Loucy (cell line): ENCODE measurements at regions not wholly inside any gene's neighbourhood (a gene's known extent, or its start where the extent isn't known, plus 50 kb on each side); places are given as distances from the start of the nearest gene placed in this dataset.
A peak's percentile ranks its signal among the peaks of the same experiment; 100 is the strongest.

Source experiments
- H2AFZ ChIP-seq: fragments of 200-600 bp; sonication (generic); 2 replicates; pipeline ENCODE4 v1.6.0; 2016; ENCODE audit warnings: antibody characterized with exemption, mild to moderate bottlenecking, low read length, moderate library complexity
- H3F3A ChIP-seq: fragments of 200-600 bp; 2 replicates; pipeline ENCODE4 v1.6.0; 2016; ENCODE audit warnings: antibody characterized with exemption, low read depth, mild to moderate bottlenecking
- H3K27me3 ChIP-seq: fragments of 200-600 bp; sonication (generic); 2 replicates; pipeline ENCODE4 v1.6.1; 2014; ENCODE audit warnings: low read length, mild to moderate bottlenecking; ENCODE audit not compliant: insufficient read depth, poor library complexity, severe bottlenecking
- H3K36me3 ChIP-seq: fragments of 200-600 bp; sonication (generic); 2 replicates; pipeline ENCODE4 v1.6.1; 2016; ENCODE audit warnings: low read length; ENCODE audit not compliant: insufficient read depth
- H3K4me1 ChIP-seq: fragments of 200-600 bp; sonication (generic); 2 replicates; pipeline ENCODE4 v1.5.1; 2014; ENCODE audit warnings: low read length, mild to moderate bottlenecking; ENCODE audit not compliant: insufficient read depth, poor library complexity, severe bottlenecking
- H3K4me2 ChIP-seq: fragments of 200-600 bp; sonication (generic); 2 replicates; pipeline ENCODE4 v1.6.0; 2014; ENCODE audit warnings: antibody characterized with exemption, low read length, low read depth, mild to moderate bottlenecking; ENCODE audit not compliant: poor library complexity, severe bottlenecking
- H3K4me3 ChIP-seq: fragments of 200-600 bp; sonication (generic); 2 replicates; pipeline ENCODE4 v1.5.1; 2014; ENCODE audit warnings: low read length, mild to moderate bottlenecking, mixed read lengths; ENCODE audit not compliant: poor library complexity, severe bottlenecking
- H3K79me2 ChIP-seq: fragments of 200-600 bp; sonication (generic); 2 replicates; pipeline ENCODE4 v1.6.1; 2014; ENCODE audit warnings: low read length; ENCODE audit not compliant: insufficient read depth
- H3K9ac ChIP-seq: fragments of 200-600 bp; sonication (generic); 2 replicates; pipeline ENCODE4 v1.6.0; 2014; ENCODE audit warnings: mild to moderate bottlenecking, low read depth, low read length, moderate library complexity; ENCODE audit not compliant: poor library complexity, severe bottlenecking
- H3K9me2 ChIP-seq: fragments of 200-600 bp; sonication (generic); replicated peaks from 2 replicates; pipeline ENCODE4 v1.6.1; 2016; ENCODE audit warnings: low read depth, low read length, mixed read lengths
- H3K9me3 ChIP-seq: fragments of 200-600 bp; sonication (generic); 2 replicates; pipeline ENCODE4 v1.6.1; 2014; ENCODE audit warnings: mild to moderate bottlenecking, antibody characterized with exemption, low read length, low read depth; ENCODE audit not compliant: insufficient read depth
- H4K20me1 ChIP-seq: fragments of 200-600 bp; sonication (generic); 2 replicates; pipeline ENCODE4 v1.6.0; 2014; ENCODE audit warnings: antibody characterized with exemption, low read length, mild to moderate bottlenecking; ENCODE audit not compliant: insufficient read depth, poor library complexity, severe bottlenecking
- EZH2phosphoT487 ChIP-seq: fragments of 200-600 bp; IDR thresholded peaks from 2 replicates; pipeline ENCODE4 v1.6.1; 2018; ENCODE audit warnings: antibody characterized with exemption, mild to moderate bottlenecking, moderate library complexity, borderline replicate concordance
- TF ChIP-seq, protein P1 (sequence below): fragments of 200-600 bp; sonication (generic); conservative IDR thresholded peaks from 2 replicates; pipeline ENCODE4 v1.5.1; 2014; ENCODE audit warnings: mild to moderate bottlenecking, antibody characterized with exemption, low read length

DNA sequence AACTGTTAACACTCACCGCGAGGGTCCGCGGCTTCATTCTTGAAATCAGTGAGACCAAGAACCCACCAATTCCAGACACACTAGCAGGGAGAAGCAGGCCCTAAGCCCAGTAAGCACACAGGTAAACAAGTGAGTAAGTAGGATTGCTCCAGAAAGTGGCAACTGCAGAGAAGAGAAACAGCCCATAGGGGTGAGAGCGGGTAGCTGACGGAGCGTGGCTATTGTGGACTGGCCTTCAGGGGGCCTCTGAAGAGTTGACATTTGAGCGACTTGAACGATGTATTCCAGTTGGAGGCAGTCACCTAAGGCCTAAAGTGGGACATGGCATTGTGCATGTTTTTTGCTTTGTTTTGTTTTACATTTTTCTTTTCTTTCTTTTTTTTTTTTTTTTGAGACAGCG lies 74.2 kb downstream of the TSPAN17 start:
- Histone ChIP-seq H4K20me1 (no peaks in the 10 kb centered on the region), H3K9me2 (no peaks in the 10 kb centered on the region), H3F3A (no peaks in the 10 kb centered on the region), H3K4me3 (no peak overlapping the region), H3K4me1 (peaks cover 11% of the 10 kb centered on the region), H2AFZ (no peak overlapping the region), H3K9me3 (no peaks in the 10 kb centered on the region), H3K79me2 (no peaks in the 10 kb centered on the region), H3K9ac (no peak overlapping the region), H3K27me3 (no peaks in the 10 kb centered on the region), H3K36me3 (no peaks in the 10 kb centered on the region), H3K4me2 (no peak overlapping the region)
- TF ChIP-seq EZH2phosphoT487, result no peak
- TF ChIP-seq, protein P1, sequence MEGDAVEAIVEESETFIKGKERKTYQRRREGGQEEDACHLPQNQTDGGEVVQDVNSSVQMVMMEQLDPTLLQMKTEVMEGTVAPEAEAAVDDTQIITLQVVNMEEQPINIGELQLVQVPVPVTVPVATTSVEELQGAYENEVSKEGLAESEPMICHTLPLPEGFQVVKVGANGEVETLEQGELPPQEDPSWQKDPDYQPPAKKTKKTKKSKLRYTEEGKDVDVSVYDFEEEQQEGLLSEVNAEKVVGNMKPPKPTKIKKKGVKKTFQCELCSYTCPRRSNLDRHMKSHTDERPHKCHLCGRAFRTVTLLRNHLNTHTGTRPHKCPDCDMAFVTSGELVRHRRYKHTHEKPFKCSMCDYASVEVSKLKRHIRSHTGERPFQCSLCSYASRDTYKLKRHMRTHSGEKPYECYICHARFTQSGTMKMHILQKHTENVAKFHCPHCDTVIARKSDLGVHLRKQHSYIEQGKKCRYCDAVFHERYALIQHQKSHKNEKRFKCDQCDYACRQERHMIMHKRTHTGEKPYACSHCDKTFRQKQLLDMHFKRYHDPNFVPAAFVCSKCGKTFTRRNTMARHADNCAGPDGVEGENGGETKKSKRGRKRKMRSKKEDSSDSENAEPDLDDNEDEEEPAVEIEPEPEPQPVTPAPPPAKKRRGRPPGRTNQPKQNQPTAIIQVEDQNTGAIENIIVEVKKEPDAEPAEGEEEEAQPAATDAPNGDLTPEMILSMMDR, result no peak

DNA sequence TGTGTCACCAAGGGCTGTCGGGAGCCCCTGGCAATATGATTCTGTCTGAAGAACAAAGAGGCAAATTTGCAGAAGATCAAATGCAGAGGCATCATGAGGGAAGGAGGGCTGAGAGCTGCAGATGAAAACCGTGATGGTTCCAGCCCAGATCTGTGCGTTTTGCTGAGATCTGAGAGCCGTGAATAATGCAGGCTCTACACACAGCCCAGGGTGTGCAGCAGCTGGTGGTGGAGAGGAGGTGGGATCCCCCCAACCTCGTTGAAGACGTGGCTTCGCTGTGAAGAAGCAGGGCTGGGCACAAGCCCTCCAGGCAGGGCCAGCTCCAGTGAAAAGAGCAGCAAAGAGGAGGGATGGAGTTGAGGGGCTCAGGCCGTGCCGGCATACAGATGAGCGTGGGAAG lies 75.5 kb downstream of the TSPAN17 start:
- no peaks in the 10 kb centered on the region for H3K79me2 ChIP-seq
- no peaks in the 10 kb centered on the region for H3F3A ChIP-seq
- H3K27me3 ChIP-seq, result no peaks in the 10 kb centered on the region
- no peaks in the 10 kb centered on the region for H3K36me3 ChIP-seq
- no peak overlapping the region for H2AFZ ChIP-seq
- TF ChIP-seq EZH2phosphoT487, result no peak
- TF ChIP-seq, protein P1, result no peak
- peaks cover 11% of the 10 kb centered on the region for H3K4me1 ChIP-seq
- no peaks in the 10 kb centered on the region for H3K9me3 ChIP-seq
- peak overlapping the region; percentile 16 for H3K4me2 ChIP-seq
- no peaks in the 10 kb centered on the region for H4K20me1 ChIP-seq
- H3K4me3 ChIP-seq, result no peak overlapping the region
- H3K9me2 ChIP-seq, result no peaks in the 10 kb centered on the region
- H3K9ac ChIP-seq, result peak overlapping the region; percentile 27

DNA sequence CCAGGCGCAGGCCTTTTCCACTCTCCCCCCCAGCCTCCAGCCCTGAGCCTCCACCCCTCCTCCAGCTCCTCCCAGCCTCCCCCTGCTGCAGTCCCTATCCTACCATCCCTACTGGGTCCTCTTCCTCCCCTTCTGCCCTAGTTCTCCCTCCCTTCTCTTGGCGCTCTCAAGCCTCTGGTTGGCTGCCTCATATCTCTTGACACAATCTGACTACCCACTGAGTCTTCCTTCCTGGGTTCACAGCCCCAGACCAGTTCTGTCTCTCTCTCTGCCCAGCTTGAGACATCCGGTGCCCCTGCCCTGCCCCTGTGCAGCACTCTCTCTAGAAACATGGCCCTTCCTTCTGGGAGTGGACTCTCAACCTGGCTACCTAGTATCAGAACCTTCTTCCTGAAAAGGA lies 76.2 kb downstream of the TSPAN17 start:
- Histone ChIP-seq H3F3A (no peaks in the 10 kb centered on the region), H2AFZ (no peak overlapping the region; the same call in 1 of the 2 replicates), H3K4me2 (peak overlapping the region; percentile 16), H4K20me1 (no peaks in the 10 kb centered on the region), H3K9me2 (no peaks in the 10 kb centered on the region), H3K27me3 (no peaks in the 10 kb centered on the region), H3K79me2 (no peaks in the 10 kb centered on the region), H3K4me1 (peaks cover 11% of the 10 kb centered on the region), H3K9me3 (no peaks in the 10 kb centered on the region), H3K9ac (peak overlapping the region; percentile 27), H3K36me3 (no peaks in the 10 kb centered on the region), H3K4me3 (no peak overlapping the region)
- no peak for TF ChIP-seq EZH2phosphoT487
- TF ChIP-seq, protein P1, result no peak
